ENCODE measurements at regions not wholly inside any gene's neighbourhood (a gene's known extent, or its start where the extent isn't known, plus 50 kb on each side); places are given as distances from the start of the nearest gene placed in this dataset.

- Histone ChIP-seq H4K20me1 (replicated peaks in 1 of 2; ENCODE audit: control insufficient read depth in 1 of 2, insufficient read depth in 2 of 2, low read length in 2 of 2) (peaks cover 0 to 4% of the 10 kb centered on the region in 2 experiments), H4K8ac (ENCODE audit: extremely low read depth, insufficient read depth, low read length) (peak overlapping the region; percentile 45; the same call in 1 of the 2 replicates), H3K23ac (ENCODE audit: insufficient read length) (no peak overlapping the region), H4K5ac (ENCODE audit: insufficient read length, low read depth, low read length) (no peak overlapping the region), H4K91ac (replicated peaks; ENCODE audit: insufficient read length, low read length) (no peak overlapping the region), H2BK120ac (replicated peaks; ENCODE audit: low read depth, low read length) (no peak overlapping the region), H3K9ac (replicated peaks in 1 of 4; ENCODE audit: extremely low read depth in 1 of 4, low read depth in 3 of 4, low read length in 3 of 4) (no peak overlapping the region), H2BK5ac (ENCODE audit: low read depth, low read length) (no peak overlapping the region), H3K4me2 (ENCODE audit: insufficient read depth in 1 of 2, low read depth in 2 of 2, low read length in 2 of 2) (no peak overlapping the region), H2BK12ac (ENCODE audit: low read depth, low read length) (no peak overlapping the region), H3K27me3 (replicated peaks in 1 of 4; ENCODE audit: control insufficient read depth in 3 of 4, extremely low read depth in 1 of 4, insufficient read depth in 3 of 4, low read length in 3 of 4) (no peaks in the 10 kb centered on the region), H3K4me3 (ENCODE audit: extremely low read depth in 1 of 4, insufficient read depth in 2 of 4, low read depth in 3 of 4, low read length in 4 of 4) (no peak overlapping the region), H2BK20ac (ENCODE audit: low read length) (no peak overlapping the region), H3K4ac (replicated peaks; ENCODE audit: insufficient read length, low read depth, low read length) (no peak overlapping the region), H3K79me1 (ENCODE audit: low read depth, low read length) (no peaks in the 10 kb centered on the region), H3K56ac (replicated peaks; ENCODE audit: insufficient read length, low read depth, low read length) (no peak overlapping the region), H2AFZ (ENCODE audit: low read length) (no peak overlapping the region), H3K36me3 (ENCODE audit: control insufficient read depth in 2 of 4, insufficient read depth in 4 of 4, low read length in 3 of 4) (peaks cover 0 to 2% (median 0%) of the 10 kb centered on the region in 4 experiments; a peak in 1 of 8 replicates), H3K23me2 (ENCODE audit: low read depth, low read length) (no peaks in the 10 kb centered on the region; the same call in 1 of the 2 replicates), H3K27ac (ENCODE audit: low read depth, low read length) (no peak overlapping the region), H3K79me2 (ENCODE audit: control insufficient read depth in 1 of 2, insufficient read depth in 2 of 2, low read length in 2 of 2) (no peaks in the 10 kb centered on the region), H3K14ac (ENCODE audit: insufficient read length) (no peak overlapping the region), H3K4me1 (replicated peaks in 1 of 4; ENCODE audit: control insufficient read depth in 3 of 4, insufficient read depth in 4 of 4, low read length in 3 of 4) (peaks cover 0 to 3% (median 0%) of the 10 kb centered on the region in 4 experiments; a peak in 2 of 7 replicates), H2BK15ac (ENCODE audit: low read length) (no peak overlapping the region), H3K9me3 (ENCODE audit: insufficient read depth in 2 of 2, low read depth in 1 of 2, low read length in 1 of 2) (no peaks in the 10 kb centered on the region), H2AK5ac (ENCODE audit: low read depth, low read length) (no peak overlapping the region), H3K18ac (ENCODE audit: extremely low read depth, low read length) (no peak overlapping the region)
- POLR2A ChIA-PET (ENCODE audit: partially characterized antibody), result no interaction called here
- DNase-seq (ENCODE audit: low read depth in 1 of 2, low spot score in 2 of 2) (no peak), FAIRE-seq (no peak)
- WGBS, 2 experiments (ENCODE audit: extremely low coverage in 1 of 2, insufficient coverage in 1 of 2, insufficient read length in 1 of 2, insufficient replicate concordance in 2 of 2, low coverage in 1 of 2, low lambda C conversion rate in 2 of 2, missing lambda C conversion rate in 1 of 2), result 93% methylated on average over 12 of the region's 12 CpGs; no CpG with 5 or more reads in 1 of the 2 experiments
- CTCF ChIA-PET (ENCODE audit: partially characterized antibody), result interaction anchor here (1.3 to 4.0 kb wide), 4 partner anchors 8 to 398 kb away, joined by 3 to 26 read pairs (median 8); no protein-coding TSS in a partner anchor
- TF ChIP-seq KDM1A (IDR thresholded peaks at IDR 0.05; ENCODE audit: borderline replicate concordance, low read length) (no peak), RFX5 (IDR thresholded peaks at IDR 0.05; ENCODE audit: borderline replicate concordance, low read depth, low read length) (no peak), EP300 (IDR thresholded peaks at IDR 0.05; ENCODE audit: borderline replicate concordance in 1 of 2, low read depth in 2 of 2, low read length in 2 of 2) (no peak), GTF2F1 (IDR thresholded peaks at IDR 0.05; ENCODE audit: borderline replicate concordance, low read depth, low read length) (no peak), CTBP2 (IDR thresholded peaks at IDR 0.05; ENCODE audit: borderline replicate concordance, insufficient read depth, insufficient read length, low read length) (no peak), ZNF274 (IDR thresholded peaks at IDR 0.05; ENCODE audit: borderline replicate concordance, extremely low read depth, low read length) (no peak), CHD1 (IDR thresholded peaks at IDR 0.05; ENCODE audit: low read depth, low read length) (no peak)
These were observed 77.5 kb downstream of the PHETA1 start for GRCh38 chr12:111291357-111291756.
